Activated naive CD4-positive, alpha-beta T cell treated with Interleukin-2 at 50 U/mL for 16 hours (primary cell): ENCODE measurements at regions not wholly inside any gene's neighbourhood (a gene's known extent, or its start where the extent isn't known, plus 50 kb on each side); places are given as distances from the start of the nearest gene placed in this dataset.

Source experiments
- DNase-seq: peaks from one replicate; pipeline ENCODE4 v3.0.0-alpha.2; 2020

DNA sequence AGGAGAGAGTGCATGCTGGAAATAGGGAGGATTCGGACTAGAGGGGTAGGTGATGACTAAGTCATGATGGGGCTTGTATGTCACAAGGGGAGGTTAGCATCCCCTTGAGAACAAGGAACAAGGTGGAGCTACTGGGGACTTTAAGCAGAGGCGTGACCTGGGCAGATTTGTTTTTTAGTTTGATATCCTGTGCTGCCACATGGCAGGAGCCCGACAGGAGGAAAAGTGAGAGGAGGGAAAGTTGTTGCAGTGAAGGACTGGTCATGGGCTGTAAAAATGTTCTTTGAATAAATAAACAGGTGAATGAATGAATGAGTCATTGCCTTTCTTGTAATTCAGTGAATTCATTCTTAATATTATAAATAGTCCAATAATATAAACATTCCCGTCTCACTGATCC lies 365.1 kb upstream of the CDH5 start:
- DNase-seq: no peak

DNA sequence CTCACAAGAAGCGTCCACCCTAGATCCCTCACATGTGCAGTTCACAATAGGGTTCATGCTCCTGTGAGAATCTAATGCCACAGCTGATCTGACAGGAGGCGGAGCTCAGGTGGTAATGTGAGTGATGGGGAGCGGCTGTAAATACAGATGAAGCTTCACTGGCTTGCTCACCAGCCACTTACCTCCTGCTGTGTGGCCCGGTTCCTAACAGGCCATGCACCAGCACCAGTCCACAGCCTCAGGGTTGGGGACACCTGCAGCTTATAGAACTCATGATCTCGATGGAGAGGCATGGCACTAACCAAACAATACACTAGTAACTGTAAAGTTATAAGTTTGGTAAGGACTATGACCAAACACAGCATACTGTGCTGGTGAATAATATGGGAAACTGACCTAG lies 368.0 kb upstream of the CDH5 start:
- DNase-seq: no peak

DNA sequence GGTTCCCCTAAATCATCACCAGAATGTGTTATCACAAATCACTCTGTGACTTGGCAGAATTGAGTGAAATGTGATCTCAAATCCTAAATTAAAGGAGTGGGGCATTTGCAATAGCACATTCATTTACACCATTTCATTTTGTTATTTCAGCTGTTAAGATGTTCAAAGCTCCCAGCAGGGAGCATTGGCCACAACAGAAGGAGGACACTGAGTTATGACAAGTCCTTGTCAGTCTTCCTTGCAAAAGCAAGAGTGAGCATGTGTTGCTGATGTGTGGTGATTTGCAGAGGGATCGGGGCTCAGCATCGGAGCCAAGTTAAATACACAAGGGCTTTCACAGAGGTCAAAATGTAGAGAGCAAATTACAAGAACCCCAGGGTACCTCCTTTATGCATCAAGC lies 372.2 kb upstream of the CDH5 start:
- DNase-seq: no peak

DNA sequence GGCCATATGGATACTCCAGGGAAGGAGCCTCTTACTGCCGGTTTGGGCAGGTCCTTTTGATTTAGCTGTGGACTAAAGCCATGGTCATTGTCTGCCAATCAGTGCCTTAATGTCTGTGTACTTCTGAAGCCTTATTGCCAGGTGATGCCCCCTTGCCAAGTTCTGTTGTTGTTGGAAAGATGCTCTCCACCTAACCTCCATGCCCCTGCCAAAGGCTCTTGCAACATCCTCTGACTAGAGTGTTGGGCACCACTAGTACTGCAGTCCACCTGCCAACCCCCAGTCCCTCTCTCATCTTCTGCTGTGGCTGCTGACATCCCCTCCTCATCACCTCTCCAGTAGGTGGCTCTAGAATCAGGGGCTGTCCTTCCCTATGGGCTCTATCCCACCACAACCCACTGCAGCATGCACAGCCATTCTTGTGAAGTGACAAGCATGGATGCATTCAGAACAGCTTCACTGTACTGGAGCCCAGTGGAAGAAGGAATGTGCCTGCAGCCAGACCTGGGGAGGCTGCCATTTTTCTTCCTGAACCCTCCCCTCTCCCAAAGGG lies 375.3 kb upstream of the CDH5 start:
- no peak for DNase-seq

DNA sequence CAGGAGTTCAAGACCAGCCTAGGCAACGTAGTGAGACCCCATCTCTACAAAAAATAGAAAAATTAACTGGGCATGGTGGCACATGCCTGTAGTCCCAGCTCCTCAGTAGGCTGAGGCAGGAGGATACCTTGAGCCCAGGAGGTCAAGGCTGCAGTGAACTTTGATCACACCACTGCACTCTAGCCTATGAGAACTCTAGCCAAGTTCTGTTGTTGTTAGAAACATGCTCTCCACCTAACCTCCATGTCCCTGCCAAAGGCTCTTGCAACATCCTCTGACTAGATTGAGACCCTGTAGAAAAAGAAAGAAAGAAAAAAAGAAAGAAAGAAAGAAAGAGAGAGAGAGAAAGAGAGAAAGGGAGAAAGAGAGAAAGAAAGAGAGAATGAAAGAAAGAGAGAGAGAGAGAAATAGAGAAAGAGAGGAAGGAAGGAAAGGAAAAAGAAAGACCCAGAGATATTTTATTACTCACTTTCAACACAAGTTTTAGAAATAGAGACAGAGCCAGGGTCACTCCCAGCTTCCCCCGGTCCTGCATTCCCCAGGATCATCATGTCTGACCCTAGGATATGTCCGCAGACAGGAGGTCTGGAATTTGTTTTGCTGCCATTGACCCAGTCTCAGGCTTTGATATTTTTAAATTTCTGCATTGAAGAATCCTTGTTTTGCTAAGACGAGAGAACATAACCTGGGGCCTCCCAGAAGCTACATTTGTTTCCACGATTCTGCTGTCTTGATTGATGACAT lies 376.5 kb upstream of the CDH5 start:
- no peak for DNase-seq

DNA sequence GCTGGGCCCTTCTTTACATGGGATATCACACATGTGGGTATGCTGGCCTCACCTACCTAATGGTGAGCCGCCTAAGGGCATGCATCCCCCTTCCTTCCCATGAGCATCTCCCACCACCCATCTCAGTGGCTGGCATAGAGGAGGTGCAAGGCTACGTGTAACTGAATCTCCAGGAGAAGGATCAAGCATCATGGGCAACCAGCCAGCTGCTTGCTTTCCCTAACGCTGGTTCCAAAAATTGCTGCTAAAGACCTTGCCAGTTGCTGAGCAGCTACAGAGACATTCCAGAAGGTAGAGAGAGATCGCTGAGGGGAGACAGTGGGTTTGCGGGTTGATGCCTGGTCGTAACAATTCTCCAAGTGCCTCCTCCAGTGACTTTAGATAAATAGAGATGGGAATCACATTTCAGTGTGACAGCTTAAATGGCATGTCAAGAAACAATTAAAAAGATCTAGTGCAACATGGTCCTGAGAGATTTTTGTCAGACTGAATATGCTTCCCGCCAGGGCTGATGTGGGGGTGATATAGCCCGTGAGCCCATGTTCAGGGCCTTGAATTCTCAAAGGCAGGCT lies 378.4 kb upstream of the CDH5 start:
- no peak for DNase-seq

DNA sequence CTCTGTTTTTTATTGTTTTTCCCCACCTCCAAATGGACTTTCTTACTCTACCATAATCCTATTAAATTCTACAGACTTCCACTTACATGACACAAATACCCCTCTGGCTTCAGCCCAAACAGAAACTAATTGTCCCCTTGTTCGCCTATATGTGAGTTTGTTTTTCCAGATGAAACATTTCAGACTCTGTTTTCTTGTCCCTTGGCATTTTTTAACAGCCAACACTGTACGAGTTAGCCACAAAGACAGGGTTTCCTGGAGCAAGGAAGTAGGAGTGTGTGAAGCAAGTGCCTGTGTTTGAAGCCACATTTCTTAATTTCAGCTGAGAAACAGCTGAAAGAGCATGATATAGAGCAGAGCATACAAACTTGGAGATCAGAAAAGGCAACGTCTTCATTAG lies 382.2 kb upstream of the CDH5 start:
- DNase-seq: no peak

DNA sequence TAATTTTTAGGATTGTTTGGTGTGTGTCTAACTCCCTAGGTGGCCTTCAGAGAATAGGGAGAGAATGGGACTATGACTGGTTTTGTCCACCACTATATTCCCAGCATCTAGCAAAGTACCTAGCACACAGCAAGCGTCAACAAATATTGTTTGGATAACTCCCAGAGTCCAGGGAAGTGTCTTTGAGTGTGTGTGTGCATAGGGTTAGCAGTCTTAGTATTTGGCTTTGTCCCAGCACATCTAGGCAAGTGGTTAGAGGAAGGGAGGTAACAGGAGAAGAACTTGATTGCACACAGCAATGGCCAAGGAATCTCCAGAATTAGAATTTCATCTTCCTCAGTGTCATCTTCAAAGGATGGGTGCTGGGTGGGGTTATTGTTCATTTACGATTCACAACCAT lies 385.4 kb upstream of the CDH5 start:
- no peak for DNase-seq

DNA sequence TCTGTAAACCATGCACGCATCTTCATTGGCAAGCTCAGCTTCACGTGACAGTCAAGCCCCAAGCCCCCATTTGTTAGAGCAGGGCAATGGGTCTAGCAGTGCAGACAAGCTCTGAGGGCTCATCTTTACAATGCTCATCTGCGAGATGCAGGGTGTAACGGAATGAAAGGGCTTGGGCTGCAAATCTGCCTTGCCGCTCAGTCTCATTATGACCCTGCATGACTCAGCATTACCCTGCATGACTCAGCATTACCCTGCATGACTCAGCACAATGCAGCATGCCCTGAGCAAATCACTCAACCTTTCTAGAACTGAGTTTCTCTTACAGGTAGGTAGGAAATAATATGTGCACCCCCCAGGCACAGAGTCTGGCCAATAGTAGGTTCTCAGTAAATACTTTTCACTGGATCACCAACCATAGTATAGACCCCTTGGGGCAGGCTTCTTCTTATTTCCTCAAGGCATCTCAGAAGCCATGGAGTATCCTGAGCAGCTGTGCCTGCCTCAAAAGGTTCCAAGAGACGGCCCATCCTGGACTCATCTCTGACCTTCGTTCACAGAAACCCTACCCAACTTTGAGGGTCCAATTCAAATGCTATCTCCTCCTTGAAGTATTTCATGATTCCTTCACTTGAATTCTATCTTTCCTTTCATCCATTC lies 391.3 kb upstream of the CDH5 start:
- no peak for DNase-seq

DNA sequence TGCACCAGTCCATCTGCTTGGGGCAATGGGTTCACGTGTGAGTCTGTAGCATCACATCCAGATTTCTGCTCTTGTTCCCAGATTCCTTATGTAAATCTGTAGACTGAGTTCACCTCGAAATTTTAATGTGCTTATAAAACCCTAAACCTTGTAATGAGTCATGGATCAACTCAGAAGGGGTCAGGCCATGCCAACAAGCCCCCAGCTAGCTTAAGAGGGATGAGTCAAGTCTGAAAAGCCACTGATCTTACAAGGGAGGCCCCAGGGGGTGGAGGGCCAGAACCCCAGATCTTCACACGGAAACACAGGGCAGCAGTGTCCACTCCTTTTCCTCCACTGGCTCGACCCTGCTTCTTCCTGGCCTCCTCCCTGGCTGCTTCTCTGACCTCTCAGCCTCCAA lies 399.1 kb upstream of the CDH5 start:
- no peak for DNase-seq

DNA sequence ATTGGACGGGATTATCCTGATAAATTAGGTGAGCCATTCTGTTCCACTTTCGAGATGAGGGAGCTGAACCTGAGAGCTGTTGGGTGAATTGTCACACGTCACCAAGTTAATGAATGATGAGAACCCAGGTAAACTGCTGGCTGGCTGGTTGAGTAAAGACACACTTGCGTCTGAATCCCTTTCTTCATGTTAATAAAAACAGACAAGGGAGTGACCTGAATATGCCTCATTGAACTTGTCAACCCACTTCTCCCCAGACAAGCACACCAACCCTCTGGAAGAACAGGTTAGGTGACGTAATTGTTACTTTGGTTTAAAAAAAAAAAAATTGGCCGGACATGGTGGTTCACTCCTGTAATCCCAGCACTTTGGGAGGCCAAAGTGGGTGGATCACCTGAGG lies 400.9 kb upstream of the CDH5 start:
- DNase-seq: no peak

DNA sequence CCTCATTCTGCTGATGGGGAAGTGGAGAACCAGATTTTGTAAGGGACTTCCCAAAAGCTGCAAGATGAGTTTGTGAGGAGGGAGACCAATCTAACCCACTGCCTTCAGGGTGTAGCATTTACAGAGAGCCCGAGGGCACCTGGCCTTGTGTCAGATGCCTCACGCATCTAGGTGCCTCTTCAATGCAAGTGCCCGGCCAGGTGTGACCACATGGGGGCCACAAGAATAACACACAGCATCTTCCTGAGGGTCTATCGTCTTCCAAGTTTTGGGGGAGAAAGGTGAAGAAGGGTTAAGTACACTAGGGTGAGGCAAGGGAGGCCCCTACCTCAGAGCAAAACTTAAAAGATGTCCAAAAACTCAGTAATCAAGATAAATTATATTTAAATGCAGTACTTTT lies 401.7 kb upstream of the CDH5 start:
- DNase-seq: no peak

DNA sequence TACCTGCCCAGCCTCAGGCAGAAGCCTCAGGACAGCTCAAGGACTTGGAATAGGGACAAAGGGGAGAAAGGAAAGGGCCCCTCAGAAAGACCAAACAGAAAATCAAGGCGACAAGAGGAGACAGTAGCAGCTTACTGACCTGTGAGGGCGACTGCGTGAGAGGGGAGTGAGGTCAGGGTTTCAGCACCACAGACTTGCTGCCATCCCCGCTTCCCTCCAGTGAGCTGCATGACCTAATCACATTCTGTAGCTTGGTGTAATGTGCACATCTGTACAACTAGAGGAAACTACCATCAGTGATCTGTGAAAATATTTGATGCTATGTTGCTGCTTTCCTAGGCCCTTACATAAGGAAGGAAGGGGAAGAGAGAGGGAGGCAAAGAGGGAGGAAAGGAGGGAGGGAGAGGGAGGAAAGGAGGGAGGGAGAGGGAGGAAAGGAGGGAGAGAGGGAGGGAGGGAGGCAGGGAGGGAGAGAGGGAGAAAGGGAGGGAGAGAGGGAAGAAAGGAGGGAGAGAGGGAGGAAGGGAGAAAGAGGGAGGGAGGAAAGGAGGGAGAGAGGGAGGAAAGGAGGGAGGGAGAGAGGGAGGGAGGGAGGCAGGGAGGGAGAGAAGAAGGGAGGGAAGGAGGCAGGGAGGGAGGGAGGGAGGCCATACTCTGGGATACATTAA lies 404.9 kb upstream of the CDH5 start:
- no peak for DNase-seq

DNA sequence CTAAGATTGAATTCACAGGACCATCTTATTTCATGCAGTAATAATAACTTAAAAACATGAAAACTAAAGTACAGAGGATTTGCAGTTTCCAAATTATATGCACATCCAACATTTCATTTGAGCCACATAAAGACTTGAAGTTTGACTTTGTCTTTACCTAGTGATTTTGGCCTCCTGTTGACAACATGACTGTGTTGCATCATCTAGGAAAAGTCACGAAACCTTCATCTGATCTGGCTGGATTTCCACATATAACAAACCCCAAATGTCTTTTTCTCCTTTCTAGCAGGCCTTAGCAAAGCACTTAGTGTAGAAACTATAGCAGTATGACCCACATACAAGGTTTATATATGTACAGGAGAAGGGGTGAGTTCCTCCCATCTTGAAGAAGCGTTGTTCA lies 406.5 kb upstream of the CDH5 start:
- DNase-seq: no peak

DNA sequence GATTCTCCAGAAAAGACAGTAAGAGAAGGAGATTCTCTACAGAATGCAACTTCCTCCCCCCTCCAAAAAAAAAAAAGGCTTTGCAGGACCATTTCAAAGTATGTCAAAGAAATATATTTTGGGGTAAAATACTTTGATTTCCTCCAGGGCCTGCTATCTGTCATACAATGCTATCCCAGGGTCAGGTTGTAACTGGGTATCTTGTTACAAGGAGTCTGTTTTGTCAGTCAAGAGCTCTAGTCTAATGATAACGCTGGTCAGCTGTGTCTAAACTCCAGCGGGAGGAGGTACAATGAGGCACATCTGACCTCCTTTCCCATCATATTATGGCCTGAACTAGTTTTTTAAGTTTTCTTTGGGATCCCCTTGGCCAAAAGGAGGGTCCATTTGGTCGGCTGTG lies 408.4 kb upstream of the CDH5 start:
- no peak for DNase-seq

DNA sequence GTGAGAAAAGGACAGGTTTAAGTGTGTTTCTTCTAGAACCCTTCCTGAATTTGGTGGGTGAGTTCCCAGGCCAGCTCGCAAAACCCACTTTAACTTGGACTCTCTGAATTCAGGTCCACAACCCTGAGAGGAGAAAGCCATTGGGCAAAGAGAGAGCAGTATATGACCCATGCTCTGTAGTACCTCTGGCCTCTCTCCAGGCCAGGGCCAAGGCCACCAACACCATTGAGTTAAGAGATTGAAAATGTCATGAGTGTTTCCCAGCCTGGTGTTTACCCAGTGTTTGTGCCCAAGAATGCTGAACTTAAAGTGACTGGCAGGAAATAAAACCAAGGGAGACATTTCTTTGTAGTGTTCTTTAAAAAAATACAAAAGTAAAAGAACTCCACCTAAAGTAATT lies 410.4 kb upstream of the CDH5 start:
- no peak for DNase-seq

DNA sequence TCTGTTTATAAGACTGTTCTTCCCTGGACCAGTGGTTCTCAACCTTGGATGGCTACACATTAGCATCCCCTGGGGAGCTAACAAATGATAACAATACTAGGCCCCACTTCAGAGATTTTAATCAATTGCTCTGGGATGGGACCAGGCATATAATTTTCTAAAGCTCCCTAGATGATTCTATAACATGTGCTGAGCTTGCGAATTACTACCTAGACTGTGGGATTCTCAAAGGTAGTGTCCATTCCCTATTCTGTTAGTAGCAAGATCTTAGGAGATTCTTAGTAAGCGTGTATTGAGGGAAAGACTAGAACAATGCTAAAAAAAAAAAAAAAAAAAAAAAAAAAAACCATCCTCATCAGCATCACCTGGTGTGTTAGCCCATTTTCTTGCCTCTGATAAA lies 412.0 kb upstream of the CDH5 start:
- DNase-seq: no peak

DNA sequence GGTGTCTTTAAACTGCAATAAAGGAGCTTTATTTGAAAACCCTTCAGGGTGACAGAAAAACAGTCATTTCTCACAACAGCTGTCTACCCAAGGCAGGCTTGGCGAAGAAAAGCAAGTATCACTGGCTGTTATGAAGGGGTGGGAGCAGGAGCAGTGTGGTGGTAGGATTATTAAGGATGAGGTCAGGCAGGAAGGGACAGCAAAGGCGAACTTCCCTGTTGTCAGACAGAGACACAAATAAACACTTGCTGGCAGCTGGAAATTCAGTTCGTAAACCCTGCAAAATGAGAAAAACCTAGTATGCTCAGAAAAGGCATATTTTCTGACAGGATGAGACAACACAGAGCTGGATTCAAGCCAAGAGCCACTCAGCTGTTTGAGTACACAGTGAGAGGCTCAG lies 416.3 kb upstream of the CDH5 start:
- DNase-seq: no peak

DNA sequence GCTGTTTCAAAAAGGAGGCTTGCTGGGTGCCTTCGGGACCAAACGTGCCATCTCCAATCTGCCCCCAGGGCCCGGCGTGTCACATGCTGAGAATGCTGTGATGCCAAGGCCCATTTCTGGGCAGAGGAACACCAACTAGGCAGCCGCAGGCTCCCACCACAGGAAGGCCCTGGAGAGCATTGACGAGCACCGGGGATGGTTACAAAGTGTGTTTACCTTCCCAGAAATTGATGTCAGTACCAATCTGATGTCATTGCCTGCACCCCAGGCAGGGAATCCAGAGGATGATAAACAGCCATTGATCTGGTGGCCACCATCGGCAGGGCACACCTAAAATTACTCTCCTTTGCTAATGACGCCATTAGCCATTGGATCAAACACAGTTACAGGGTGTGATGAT lies 418.1 kb upstream of the CDH5 start:
- DNase-seq: no peak

DNA sequence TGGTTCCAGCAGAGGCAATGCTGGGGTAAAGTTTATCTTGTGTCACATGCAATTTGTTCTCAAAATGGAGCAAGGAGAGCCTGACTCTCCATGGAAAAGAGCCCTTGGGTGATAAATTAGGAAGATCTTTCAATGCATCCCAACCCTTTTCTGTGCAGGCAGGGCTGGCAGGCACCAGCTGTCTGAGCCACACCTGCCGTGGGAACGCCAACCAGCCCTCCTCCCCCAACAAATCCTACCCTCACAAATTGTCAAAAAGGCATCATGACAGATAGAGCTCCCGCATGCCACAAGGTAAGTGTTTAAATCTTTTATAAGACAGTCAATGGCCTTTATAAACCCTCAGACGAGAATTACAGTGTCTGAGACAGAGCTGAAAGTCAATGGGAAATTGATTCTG lies 418.5 kb upstream of the CDH5 start:
- DNase-seq: no peak

DNA sequence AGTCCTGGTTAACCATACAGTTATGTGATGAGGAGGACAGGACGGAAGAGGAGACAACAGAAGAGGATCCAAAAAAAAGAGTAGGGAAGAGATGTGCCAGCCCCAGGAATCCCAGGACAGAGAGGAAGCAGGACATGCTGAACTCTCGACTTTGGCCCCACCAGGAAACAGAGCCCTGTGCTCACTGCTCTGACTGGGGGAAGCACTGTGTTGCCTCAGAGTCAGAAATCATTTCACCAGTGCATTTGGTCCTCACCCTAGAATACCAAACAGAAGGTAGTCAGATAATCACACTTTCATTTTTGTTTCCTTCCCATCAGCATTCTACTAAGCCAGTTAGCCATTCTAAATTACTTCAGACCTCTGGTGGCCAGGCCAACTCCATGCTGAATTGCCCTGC lies 421.0 kb upstream of the CDH5 start:
- DNase-seq: no peak

DNA sequence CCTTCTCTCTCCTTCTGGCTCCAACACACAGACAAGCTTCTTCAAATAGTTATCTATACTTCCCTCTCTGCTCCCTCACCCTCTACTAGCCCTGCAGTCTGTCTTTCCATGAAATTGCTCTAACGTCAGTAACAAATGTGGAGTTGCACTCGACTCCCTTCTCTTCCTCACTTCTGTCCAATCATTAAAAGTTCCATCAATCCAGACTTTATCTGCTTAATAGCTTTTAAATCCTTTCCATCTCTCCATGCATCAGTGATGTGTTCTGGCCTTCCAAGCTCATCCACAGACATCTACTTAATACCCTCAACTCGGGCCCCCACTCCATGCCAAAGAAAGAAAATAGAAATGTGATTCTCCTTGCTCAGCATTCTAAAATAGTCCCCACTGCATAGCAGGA lies 422.1 kb upstream of the CDH5 start:
- DNase-seq: no peak

DNA sequence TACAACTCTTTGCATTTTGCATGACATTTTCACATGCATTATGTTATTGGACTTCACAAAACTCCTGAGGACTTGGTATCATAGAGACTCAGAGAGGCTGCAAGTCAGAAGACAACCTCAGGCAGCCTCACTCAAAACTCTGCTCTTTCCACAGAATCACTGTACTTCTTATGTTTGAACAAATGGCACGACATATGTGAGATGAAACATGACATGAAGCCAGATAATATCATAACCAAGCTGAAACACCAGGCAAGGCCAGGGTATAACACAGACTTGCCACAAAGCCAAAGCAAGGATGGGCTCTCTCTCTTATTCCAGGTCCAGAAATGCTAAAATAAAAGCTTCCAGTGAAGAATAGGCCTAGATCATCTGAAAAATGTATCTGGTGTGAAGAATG lies 425.8 kb upstream of the CDH5 start:
- DNase-seq: no peak

DNA sequence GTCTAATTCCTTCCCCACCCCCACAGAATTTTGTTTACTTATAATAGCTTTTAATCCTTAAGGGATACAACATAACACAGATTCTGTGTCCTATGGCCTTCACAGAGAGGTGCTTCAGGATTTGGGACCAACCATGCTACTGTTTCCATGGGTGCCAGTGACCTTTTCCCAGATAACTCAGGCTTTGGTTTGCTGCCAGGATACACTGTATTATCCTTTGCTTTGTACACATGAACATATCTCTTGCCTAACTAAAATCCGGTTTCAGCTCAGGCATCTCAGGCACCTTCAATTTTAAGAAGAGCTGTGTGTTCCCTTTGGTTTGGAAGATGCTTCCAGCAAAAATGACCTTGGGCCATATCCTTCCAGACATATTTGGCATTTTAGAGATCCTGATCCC lies 428.4 kb upstream of the CDH5 start:
- no peak for DNase-seq
